ENCODE measurements at regions not wholly inside any gene's neighbourhood (a gene's known extent, or its start where the extent isn't known, plus 50 kb on each side); places are given as distances from the start of the nearest gene placed in this dataset.

- no peaks in the 10 kb centered on the region for H3K9me3 Mint-ChIP-seq (ENCODE audit: unreplicated experiment)
- no peak overlapping the region for H3K4me3 Mint-ChIP-seq (ENCODE audit: unreplicated experiment)
- no peaks in the 10 kb centered on the region for H3K36me3 Mint-ChIP-seq (ENCODE audit: low read depth, unreplicated experiment)
- TF ChIP-seq, protein P1, sequence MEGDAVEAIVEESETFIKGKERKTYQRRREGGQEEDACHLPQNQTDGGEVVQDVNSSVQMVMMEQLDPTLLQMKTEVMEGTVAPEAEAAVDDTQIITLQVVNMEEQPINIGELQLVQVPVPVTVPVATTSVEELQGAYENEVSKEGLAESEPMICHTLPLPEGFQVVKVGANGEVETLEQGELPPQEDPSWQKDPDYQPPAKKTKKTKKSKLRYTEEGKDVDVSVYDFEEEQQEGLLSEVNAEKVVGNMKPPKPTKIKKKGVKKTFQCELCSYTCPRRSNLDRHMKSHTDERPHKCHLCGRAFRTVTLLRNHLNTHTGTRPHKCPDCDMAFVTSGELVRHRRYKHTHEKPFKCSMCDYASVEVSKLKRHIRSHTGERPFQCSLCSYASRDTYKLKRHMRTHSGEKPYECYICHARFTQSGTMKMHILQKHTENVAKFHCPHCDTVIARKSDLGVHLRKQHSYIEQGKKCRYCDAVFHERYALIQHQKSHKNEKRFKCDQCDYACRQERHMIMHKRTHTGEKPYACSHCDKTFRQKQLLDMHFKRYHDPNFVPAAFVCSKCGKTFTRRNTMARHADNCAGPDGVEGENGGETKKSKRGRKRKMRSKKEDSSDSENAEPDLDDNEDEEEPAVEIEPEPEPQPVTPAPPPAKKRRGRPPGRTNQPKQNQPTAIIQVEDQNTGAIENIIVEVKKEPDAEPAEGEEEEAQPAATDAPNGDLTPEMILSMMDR (IDR thresholded peaks at IDR 0.05; ENCODE audit: unreplicated experiment), result no peak
- no peaks in the 10 kb centered on the region for H3K27me3 Mint-ChIP-seq (ENCODE audit: unreplicated experiment)
- no peak overlapping the region for H3K27ac Mint-ChIP-seq (ENCODE audit: unreplicated experiment)
- DNase-seq (ENCODE audit: low spot score), result no peak
- no peaks in the 10 kb centered on the region for H3K4me1 Mint-ChIP-seq (ENCODE audit: unreplicated experiment)
Measured at GRCh38 chr4:127574643-127575042, 58.1 kb upstream of the INTU start.

DNA sequence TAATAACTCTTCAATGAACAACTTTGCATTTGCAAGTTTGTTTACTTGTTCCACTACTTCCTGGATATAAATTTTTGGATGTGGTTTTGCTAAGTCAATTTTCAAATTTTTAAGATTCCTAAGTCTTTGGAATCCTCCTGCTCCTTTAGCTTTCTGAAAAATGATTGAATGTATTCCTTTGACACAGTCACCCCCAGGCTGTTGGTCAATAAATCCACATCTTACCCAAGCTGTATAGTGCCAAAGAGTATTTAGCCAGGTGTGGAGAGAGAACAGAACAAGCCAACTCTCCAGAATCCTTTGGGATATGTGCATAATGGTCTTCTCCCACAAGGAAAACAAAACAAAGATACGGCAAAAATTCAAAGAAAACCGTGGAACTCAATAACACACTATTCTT is 56.9 kb upstream of the INTU start:
- Mint-ChIP-seq H3K4me1 (ENCODE audit: unreplicated experiment) (no peaks in the 10 kb centered on the region), H3K36me3 (ENCODE audit: low read depth, unreplicated experiment) (no peaks in the 10 kb centered on the region), H3K9me3 (ENCODE audit: unreplicated experiment) (no peaks in the 10 kb centered on the region), H3K4me3 (ENCODE audit: unreplicated experiment) (no peak overlapping the region), H3K27me3 (ENCODE audit: unreplicated experiment) (peaks cover 4% of the 10 kb centered on the region), H3K27ac (ENCODE audit: unreplicated experiment) (no peak overlapping the region)
- DNase-seq (ENCODE audit: low spot score), result no peak
- TF ChIP-seq, protein P1 (IDR thresholded peaks at IDR 0.05; ENCODE audit: unreplicated experiment), result no peak

DNA sequence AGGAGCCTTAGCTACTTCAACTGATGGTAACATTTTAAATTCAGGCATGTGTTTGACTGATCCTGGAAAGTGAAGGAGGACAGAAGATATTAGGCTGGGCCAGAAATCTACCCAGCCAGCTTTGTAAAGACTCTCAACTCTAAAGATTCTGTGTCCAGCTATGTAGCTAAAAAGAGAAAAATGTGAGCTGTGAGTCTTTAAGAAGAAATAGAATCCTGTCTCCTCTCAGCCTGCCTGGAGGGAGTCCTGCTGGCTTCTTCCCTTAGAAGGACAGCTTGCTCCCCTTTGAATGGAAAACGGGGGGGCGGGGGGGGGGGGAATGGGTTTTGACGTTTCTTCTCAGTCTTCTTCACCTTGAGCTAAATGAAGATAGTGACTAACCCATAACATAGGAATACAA is 54.3 kb upstream of the INTU start:
- H3K9me3 Mint-ChIP-seq (ENCODE audit: unreplicated experiment), result no peaks in the 10 kb centered on the region
- peaks cover 4% of the 10 kb centered on the region for H3K27me3 Mint-ChIP-seq (ENCODE audit: unreplicated experiment)
- no peaks in the 10 kb centered on the region for H3K36me3 Mint-ChIP-seq (ENCODE audit: low read depth, unreplicated experiment)
- DNase-seq (ENCODE audit: low spot score), result no peak
- no peak overlapping the region for H3K27ac Mint-ChIP-seq (ENCODE audit: unreplicated experiment)
- no peaks in the 10 kb centered on the region for H3K4me1 Mint-ChIP-seq (ENCODE audit: unreplicated experiment)
- no peak overlapping the region for H3K4me3 Mint-ChIP-seq (ENCODE audit: unreplicated experiment)
- TF ChIP-seq, protein P1 (IDR thresholded peaks at IDR 0.05; ENCODE audit: unreplicated experiment), result no peak

DNA sequence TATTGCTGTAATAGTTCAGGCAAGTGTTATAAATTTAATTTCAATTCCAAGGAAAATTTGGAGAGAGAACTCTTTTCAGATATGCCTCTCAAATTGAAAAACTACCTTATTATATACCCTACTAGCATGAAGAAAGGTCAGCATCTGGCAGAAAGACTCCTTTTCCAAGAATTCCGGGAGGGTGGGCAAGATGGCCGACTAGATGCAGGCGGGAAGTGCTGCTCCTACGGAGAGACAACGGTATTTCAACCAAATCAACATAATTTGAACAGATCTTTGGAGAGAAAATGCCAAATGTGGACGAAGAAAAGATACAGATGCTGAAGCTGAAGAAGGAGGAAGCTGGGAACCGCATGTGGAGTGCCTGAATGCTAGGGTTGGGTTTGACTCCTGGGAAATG is 53.8 kb upstream of the INTU start:
- no peak for DNase-seq (ENCODE audit: low spot score)
- TF ChIP-seq, protein P1 (IDR thresholded peaks at IDR 0.05; ENCODE audit: unreplicated experiment), result no peak
- Mint-ChIP-seq H3K4me3 (ENCODE audit: unreplicated experiment) (no peak overlapping the region), H3K27ac (ENCODE audit: unreplicated experiment) (no peak overlapping the region), H3K9me3 (ENCODE audit: unreplicated experiment) (no peaks in the 10 kb centered on the region), H3K4me1 (ENCODE audit: unreplicated experiment) (no peaks in the 10 kb centered on the region), H3K36me3 (ENCODE audit: low read depth, unreplicated experiment) (no peaks in the 10 kb centered on the region), H3K27me3 (ENCODE audit: unreplicated experiment) (peaks cover 4% of the 10 kb centered on the region)

DNA sequence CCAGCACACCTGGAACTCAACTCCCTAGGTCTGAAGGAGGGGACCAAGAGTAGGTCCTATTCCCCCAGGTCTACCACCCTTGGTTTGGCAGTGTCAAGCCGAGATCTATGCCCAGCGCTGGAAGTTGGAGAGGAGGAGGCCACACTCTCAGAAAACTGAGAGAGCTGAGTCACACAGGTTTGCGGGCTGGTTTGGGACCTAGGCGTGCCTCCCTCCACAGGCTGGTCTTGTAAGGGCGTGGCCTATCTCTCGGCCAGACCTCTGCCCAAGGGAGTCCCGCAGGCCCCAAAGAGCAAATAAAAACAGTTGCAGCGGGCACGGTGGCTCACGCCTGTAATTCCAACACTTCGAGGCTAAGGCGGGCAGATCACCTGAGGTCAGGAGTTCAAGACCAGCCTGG is 52.9 kb upstream of the INTU start:
- TF ChIP-seq, protein P1 (IDR thresholded peaks at IDR 0.05; ENCODE audit: unreplicated experiment), result no peak
- H3K27ac Mint-ChIP-seq (ENCODE audit: unreplicated experiment), result no peak overlapping the region
- no peak for DNase-seq (ENCODE audit: low spot score)
- peaks cover 4% of the 10 kb centered on the region for H3K27me3 Mint-ChIP-seq (ENCODE audit: unreplicated experiment)
- no peak overlapping the region for H3K4me3 Mint-ChIP-seq (ENCODE audit: unreplicated experiment)
- H3K4me1 Mint-ChIP-seq (ENCODE audit: unreplicated experiment), result no peaks in the 10 kb centered on the region
- H3K36me3 Mint-ChIP-seq (ENCODE audit: low read depth, unreplicated experiment), result no peaks in the 10 kb centered on the region
- no peaks in the 10 kb centered on the region for H3K9me3 Mint-ChIP-seq (ENCODE audit: unreplicated experiment)
